Left ventricle myocardium inferior (tissue), 1 donor: ENCODE measurements at regions not wholly inside any gene's neighbourhood (a gene's known extent, or its start where the extent isn't known, plus 50 kb on each side); places are given as distances from the start of the nearest gene placed in this dataset.
"Not testable (repeated sequence)": the region's sequence is repeated elsewhere in the genome, so short reads cannot be mapped to it uniquely, and the experiment has no call there.

ENCODE experiments used
- DNase-seq: peaks from one replicate; pipeline ENCODE4 v3.0.0-alpha.2; 2020
- H3K27ac ChIP-seq: fragments of 200-600 bp; replicated peaks from 2 replicates; pipeline ENCODE4 v1.8.0; 2021
- H3K27me3 ChIP-seq: fragments of 200-600 bp; 2 replicates; pipeline ENCODE4 v1.8.0; 2021; ENCODE audit warnings: low read depth
- H3K36me3 ChIP-seq: fragments of 200-600 bp; 2 replicates; pipeline ENCODE4 v1.8.0; 2021
- H3K4me1 ChIP-seq: fragments of 200-600 bp; 2 replicates; pipeline ENCODE4 v1.8.0; 2021
- H3K4me3 ChIP-seq: fragments of 200-600 bp; 2 replicates; pipeline ENCODE4 v1.8.0; 2021; ENCODE audit warnings: mild to moderate bottlenecking, moderate library complexity
- H3K9me3 ChIP-seq: fragments of 200-600 bp; replicated peaks from 2 replicates; pipeline ENCODE4 v1.8.0; 2021
- intact Hi-C: fragments of 100-400 bp; cut with micrococcal nuclease; formaldehyde crosslinking; loops from one replicate; pipeline ENCODE4 v1.11.0; 2022
- TF ChIP-seq, protein P1 (sequence below): fragments of 200-600 bp; IDR thresholded peaks from 2 replicates; pipeline ENCODE4 v1.8.0; 2021; ENCODE audit warnings: antibody characterized with exemption, mild to moderate bottlenecking, borderline replicate concordance
- donor health status: DM: no; HTN: yes; CAD: no; lungs with severe emphysema.

DNA sequence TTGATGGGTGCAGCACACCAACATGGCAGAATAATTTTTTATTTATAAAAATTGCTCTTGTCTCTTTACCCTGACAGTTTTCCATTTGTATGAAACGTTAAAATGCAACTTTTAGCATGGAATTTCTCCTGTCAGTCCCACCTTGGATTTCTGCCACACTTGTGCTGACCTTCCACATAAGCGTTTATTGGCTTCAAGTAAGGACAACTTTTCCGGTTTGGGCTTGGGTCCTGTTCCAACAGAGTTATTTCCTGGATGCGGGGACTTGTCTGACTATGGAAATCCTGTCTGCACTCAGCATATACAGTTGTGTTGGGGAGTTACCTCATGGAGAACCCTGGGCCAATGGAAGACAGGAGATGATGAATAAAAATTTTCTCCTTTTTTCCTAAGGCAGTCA is 294.7 kb downstream of the NAF1 start:
- DNase-seq: no peak
- Histone ChIP-seq H3K4me3 (no peak overlapping the region), H3K36me3 (no peaks in the 10 kb centered on the region), H3K4me1 (no peaks in the 10 kb centered on the region), H3K9me3 (peaks cover 30% of the 10 kb centered on the region), H3K27me3 (no peaks in the 10 kb centered on the region), H3K27ac (no peak overlapping the region)
- intact Hi-C loops: no loop called here
- TF ChIP-seq, protein P1, sequence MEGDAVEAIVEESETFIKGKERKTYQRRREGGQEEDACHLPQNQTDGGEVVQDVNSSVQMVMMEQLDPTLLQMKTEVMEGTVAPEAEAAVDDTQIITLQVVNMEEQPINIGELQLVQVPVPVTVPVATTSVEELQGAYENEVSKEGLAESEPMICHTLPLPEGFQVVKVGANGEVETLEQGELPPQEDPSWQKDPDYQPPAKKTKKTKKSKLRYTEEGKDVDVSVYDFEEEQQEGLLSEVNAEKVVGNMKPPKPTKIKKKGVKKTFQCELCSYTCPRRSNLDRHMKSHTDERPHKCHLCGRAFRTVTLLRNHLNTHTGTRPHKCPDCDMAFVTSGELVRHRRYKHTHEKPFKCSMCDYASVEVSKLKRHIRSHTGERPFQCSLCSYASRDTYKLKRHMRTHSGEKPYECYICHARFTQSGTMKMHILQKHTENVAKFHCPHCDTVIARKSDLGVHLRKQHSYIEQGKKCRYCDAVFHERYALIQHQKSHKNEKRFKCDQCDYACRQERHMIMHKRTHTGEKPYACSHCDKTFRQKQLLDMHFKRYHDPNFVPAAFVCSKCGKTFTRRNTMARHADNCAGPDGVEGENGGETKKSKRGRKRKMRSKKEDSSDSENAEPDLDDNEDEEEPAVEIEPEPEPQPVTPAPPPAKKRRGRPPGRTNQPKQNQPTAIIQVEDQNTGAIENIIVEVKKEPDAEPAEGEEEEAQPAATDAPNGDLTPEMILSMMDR: no peak

- no peak for DNase-seq
- no peaks in the 10 kb centered on the region for H3K27me3 ChIP-seq
- intact Hi-C loops: no loop called here
Measured at GRCh38 chr4:162869157-162869556, 297.5 kb downstream of the NAF1 start.

GRCh38 chr4:162866565-162866964 is 300.1 kb downstream of the NAF1 start:
- TF ChIP-seq, protein P1: no peak
- intact Hi-C loops: no loop called here
- no peak for DNase-seq
- H3K27ac ChIP-seq: no peak overlapping the region
- H3K4me3 ChIP-seq: no peak overlapping the region
- H3K27me3 ChIP-seq: no peaks in the 10 kb centered on the region
- no peaks in the 10 kb centered on the region for H3K4me1 ChIP-seq
- H3K9me3 ChIP-seq: peaks cover 23% of the 10 kb centered on the region
- no peaks in the 10 kb centered on the region for H3K36me3 ChIP-seq

More at GRCh38 chr4:162869157-162869556, 297.5 kb downstream of the NAF1 start:
- Histone ChIP-seq H3K4me1 (no peaks in the 10 kb centered on the region), H3K36me3 (no peaks in the 10 kb centered on the region), H3K9me3 (peaks cover 29% of the 10 kb centered on the region), H3K27ac (no peak overlapping the region), H3K4me3 (no peak overlapping the region)
- TF ChIP-seq, protein P1: no peak

DNA sequence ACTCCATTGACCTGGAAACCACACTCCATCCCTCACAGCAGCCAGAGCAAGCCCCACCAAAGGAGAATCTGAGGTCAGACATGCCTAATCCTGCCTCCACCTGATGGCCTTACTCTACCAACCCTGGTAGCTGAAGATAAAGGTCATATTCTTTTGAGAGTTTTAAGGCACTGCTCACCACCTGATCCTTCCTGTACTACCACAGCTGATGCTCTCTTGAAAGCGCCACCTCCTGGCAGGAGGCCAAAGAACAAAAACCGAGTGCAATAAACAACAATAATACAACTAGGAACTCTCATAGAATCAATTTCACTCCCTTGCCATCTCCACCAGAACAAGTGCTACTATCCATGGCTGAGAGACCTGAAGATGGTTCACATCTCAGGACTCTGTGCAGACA is 301.6 kb downstream of the NAF1 start:
- H3K36me3 ChIP-seq: no peaks in the 10 kb centered on the region
- no peaks in the 10 kb centered on the region for H3K4me1 ChIP-seq
- TF ChIP-seq, protein P1: no peak
- intact Hi-C loops: no loop called here
- DNase-seq: no peak
- H3K27ac ChIP-seq: no peak overlapping the region
- peaks cover 20% of the 10 kb centered on the region for H3K9me3 ChIP-seq
- no peaks in the 10 kb centered on the region for H3K27me3 ChIP-seq
- H3K4me3 ChIP-seq: no peak overlapping the region

- Histone ChIP-seq H3K27me3 (no peaks in the 10 kb centered on the region), H3K4me3 (no peak overlapping the region), H3K4me1 (no peaks in the 10 kb centered on the region), H3K9me3 (no peaks in the 10 kb centered on the region), H3K27ac (no peak overlapping the region), H3K36me3 (no peaks in the 10 kb centered on the region)
- DNase-seq: no peak
- TF ChIP-seq, protein P1: no peak
- intact Hi-C loops: no loop called here
Measured at GRCh38 chr4:162853788-162854187, 312.9 kb downstream of the NAF1 start.

- no peaks in the 10 kb centered on the region for H3K9me3 ChIP-seq
- H3K27ac ChIP-seq: no peak overlapping the region
- H3K4me3 ChIP-seq: no peak overlapping the region
- TF ChIP-seq, protein P1: no peak
- no peaks in the 10 kb centered on the region for H3K4me1 ChIP-seq
- H3K27me3 ChIP-seq: no peaks in the 10 kb centered on the region
- intact Hi-C loops: no loop called here
- DNase-seq: no peak
- H3K36me3 ChIP-seq: no peaks in the 10 kb centered on the region
Measured at GRCh38 chr4:162852642-162853041, 314.0 kb downstream of the NAF1 start.

DNA sequence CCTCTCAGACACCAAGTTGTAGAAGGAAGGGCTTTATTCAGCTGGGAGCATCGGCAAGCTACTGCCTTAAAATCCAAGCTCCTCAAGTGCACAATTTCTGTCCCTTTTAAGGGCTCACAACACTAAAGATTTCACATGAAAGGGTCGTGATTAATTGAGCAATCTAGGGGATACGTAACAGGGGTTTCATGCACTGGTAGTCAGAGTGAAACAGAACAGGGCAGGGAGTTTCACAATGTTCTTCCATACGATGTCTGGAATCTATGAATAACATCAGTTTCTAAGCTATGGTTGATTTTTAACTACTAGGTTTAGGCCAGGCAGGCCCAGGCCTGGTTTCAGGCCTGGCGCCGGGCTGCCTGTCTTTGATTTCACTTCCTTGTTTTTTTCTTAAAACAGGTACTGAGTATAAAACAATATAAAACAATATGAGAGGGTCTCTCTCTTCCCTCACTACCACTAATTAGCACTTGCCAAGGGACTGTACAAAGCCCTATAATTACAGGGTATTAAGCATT is 315.4 kb downstream of the NAF1 start:
- H3K27ac ChIP-seq, H3K4me3 ChIP-seq, H3K9me3 ChIP-seq, H3K4me1 ChIP-seq, H3K36me3 ChIP-seq, intact Hi-C loops, DNase-seq, H3K27me3 ChIP-seq: not testable (repeated sequence)
